ENCODE measurements at regions not wholly inside any gene's neighbourhood (a gene's known extent, or its start where the extent isn't known, plus 50 kb on each side); places are given as distances from the start of the nearest gene placed in this dataset.

- H3K9me2 ChIP-seq (ENCODE audit: insufficient read depth, low read length) = no peaks in the 10 kb centered on the region
- H3K36me3 ChIP-seq (ENCODE audit: insufficient read depth, low read length) = no peaks in the 10 kb centered on the region
- TF ChIP-seq SMC3 (conservative IDR thresholded peaks at IDR 0.05; ENCODE audit: poor library complexity) = no peak
- no peak for TF ChIP-seq RAD21 (conservative IDR thresholded peaks at IDR 0.05)
- TF ChIP-seq POLR2AphosphoS5 (IDR thresholded peaks at IDR 0.05) = no peak
- no peak for TF ChIP-seq EZH2 (IDR thresholded peaks at IDR 0.05; ENCODE audit: borderline replicate concordance, insufficient read depth, low read length, poor library complexity, severe bottlenecking)
- TF ChIP-seq EP300 (conservative IDR thresholded peaks at IDR 0.05; ENCODE audit: poor library complexity, severe bottlenecking) = no peak
- no peak for TF ChIP-seq TAF1 (IDR thresholded peaks at IDR 0.05; ENCODE audit: low read depth)
- TF ChIP-seq CTCF (IDR thresholded peaks at IDR 0.05; ENCODE audit: poor library complexity, severe bottlenecking) = no peak
- TF ChIP-seq, protein P1, sequence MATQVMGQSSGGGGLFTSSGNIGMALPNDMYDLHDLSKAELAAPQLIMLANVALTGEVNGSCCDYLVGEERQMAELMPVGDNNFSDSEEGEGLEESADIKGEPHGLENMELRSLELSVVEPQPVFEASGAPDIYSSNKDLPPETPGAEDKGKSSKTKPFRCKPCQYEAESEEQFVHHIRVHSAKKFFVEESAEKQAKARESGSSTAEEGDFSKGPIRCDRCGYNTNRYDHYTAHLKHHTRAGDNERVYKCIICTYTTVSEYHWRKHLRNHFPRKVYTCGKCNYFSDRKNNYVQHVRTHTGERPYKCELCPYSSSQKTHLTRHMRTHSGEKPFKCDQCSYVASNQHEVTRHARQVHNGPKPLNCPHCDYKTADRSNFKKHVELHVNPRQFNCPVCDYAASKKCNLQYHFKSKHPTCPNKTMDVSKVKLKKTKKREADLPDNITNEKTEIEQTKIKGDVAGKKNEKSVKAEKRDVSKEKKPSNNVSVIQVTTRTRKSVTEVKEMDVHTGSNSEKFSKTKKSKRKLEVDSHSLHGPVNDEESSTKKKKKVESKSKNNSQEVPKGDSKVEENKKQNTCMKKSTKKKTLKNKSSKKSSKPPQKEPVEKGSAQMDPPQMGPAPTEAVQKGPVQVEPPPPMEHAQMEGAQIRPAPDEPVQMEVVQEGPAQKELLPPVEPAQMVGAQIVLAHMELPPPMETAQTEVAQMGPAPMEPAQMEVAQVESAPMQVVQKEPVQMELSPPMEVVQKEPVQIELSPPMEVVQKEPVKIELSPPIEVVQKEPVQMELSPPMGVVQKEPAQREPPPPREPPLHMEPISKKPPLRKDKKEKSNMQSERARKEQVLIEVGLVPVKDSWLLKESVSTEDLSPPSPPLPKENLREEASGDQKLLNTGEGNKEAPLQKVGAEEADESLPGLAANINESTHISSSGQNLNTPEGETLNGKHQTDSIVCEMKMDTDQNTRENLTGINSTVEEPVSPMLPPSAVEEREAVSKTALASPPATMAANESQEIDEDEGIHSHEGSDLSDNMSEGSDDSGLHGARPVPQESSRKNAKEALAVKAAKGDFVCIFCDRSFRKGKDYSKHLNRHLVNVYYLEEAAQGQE (IDR thresholded peaks at IDR 0.05; ENCODE audit: borderline replicate concordance) = no peak
- no peak for TF ChIP-seq MXI1 (conservative IDR thresholded peaks at IDR 0.05; ENCODE audit: poor library complexity, severe bottlenecking)
- no peak overlapping the region for H3K27ac ChIP-seq (ENCODE audit: low read length)
- H4K20me1 ChIP-seq (ENCODE audit: insufficient read depth) = no peaks in the 10 kb centered on the region
- no peaks in the 10 kb centered on the region for H3K9me3 ChIP-seq (ENCODE audit: low read length)
- no peaks in the 10 kb centered on the region for H3K27me3 ChIP-seq (ENCODE audit: insufficient read depth, low read depth, low read length)
- H3K4me3 ChIP-seq (ENCODE audit: low read length) = no peak overlapping the region
- H3K79me2 ChIP-seq (replicated peaks; ENCODE audit: insufficient read depth, low read length) = no peaks in the 10 kb centered on the region
- no peaks in the 10 kb centered on the region for H3F3A ChIP-seq (ENCODE audit: insufficient read depth, low read length, poor library complexity, severe bottlenecking)
- H3K9ac ChIP-seq (ENCODE audit: low read length) = no peak overlapping the region
- no peak overlapping the region for H2AFZ ChIP-seq (ENCODE audit: low read depth, low read length)
- H3K4me2 ChIP-seq (ENCODE audit: low read length) = no peak overlapping the region
Measured at GRCh38 chr16:64363039-64363438, 758.8 kb downstream of the CDH11 start.

- Histone ChIP-seq H3K27ac (ENCODE audit: low read length) (no peak overlapping the region), H3K4me3 (ENCODE audit: low read length) (no peak overlapping the region), H2AFZ (ENCODE audit: low read depth, low read length) (no peak overlapping the region), H3K27me3 (ENCODE audit: insufficient read depth, low read depth, low read length) (no peaks in the 10 kb centered on the region), H3K9me3 (ENCODE audit: low read length) (no peaks in the 10 kb centered on the region), H3K79me2 (replicated peaks; ENCODE audit: insufficient read depth, low read length) (no peaks in the 10 kb centered on the region), H3F3A (ENCODE audit: insufficient read depth, low read length, poor library complexity, severe bottlenecking) (no peaks in the 10 kb centered on the region), H3K36me3 (ENCODE audit: insufficient read depth, low read length) (no peaks in the 10 kb centered on the region), H3K9me2 (ENCODE audit: insufficient read depth, low read length) (no peaks in the 10 kb centered on the region), H4K20me1 (ENCODE audit: insufficient read depth) (no peaks in the 10 kb centered on the region), H3K4me2 (ENCODE audit: low read length) (no peak overlapping the region), H3K9ac (ENCODE audit: low read length) (no peak overlapping the region)
- no peak for TF ChIP-seq TAF1 (IDR thresholded peaks at IDR 0.05; ENCODE audit: low read depth)
- TF ChIP-seq, protein P1 (IDR thresholded peaks at IDR 0.05; ENCODE audit: borderline replicate concordance) = no peak
- no peak for TF ChIP-seq MXI1 (conservative IDR thresholded peaks at IDR 0.05; ENCODE audit: poor library complexity, severe bottlenecking)
- TF ChIP-seq SMC3 (conservative IDR thresholded peaks at IDR 0.05; ENCODE audit: poor library complexity) = no peak
- TF ChIP-seq EP300 (conservative IDR thresholded peaks at IDR 0.05; ENCODE audit: poor library complexity, severe bottlenecking) = no peak
- TF ChIP-seq POLR2AphosphoS5 (IDR thresholded peaks at IDR 0.05) = no peak
- no peak for TF ChIP-seq RAD21 (conservative IDR thresholded peaks at IDR 0.05)
- TF ChIP-seq CTCF (IDR thresholded peaks at IDR 0.05; ENCODE audit: poor library complexity, severe bottlenecking) = no peak
- TF ChIP-seq EZH2 (IDR thresholded peaks at IDR 0.05; ENCODE audit: borderline replicate concordance, insufficient read depth, low read length, poor library complexity, severe bottlenecking) = no peak
Measured at GRCh38 chr16:64362193-64362592, 759.7 kb downstream of the CDH11 start.
